ENCODE measurements at regions not wholly inside any gene's neighbourhood (a gene's known extent, or its start where the extent isn't known, plus 50 kb on each side); places are given as distances from the start of the nearest gene placed in this dataset.

- Histone ChIP-seq H3K9me3 (replicated peaks in 1 of 2; ENCODE audit: control insufficient read depth in 1 of 2, insufficient read depth in 1 of 2, low read length in 2 of 2) (no peaks in the 10 kb centered on the region), H3K9ac (ENCODE audit: insufficient read depth, low read length, poor library complexity, severe bottlenecking) (no peak overlapping the region), H3K4me3 (replicated peaks in 1 of 3; ENCODE audit: low read depth in 2 of 3, low read length in 3 of 3) (no peak overlapping the region), H2AFZ (ENCODE audit: insufficient read depth, low read depth, low read length, poor library complexity, severe bottlenecking) (no peak overlapping the region), H4K20me1 (ENCODE audit: insufficient read depth, low read length) (no peaks in the 10 kb centered on the region), H3K79me2 (ENCODE audit: insufficient read depth, low read length) (no peaks in the 10 kb centered on the region), H3K4me1 (ENCODE audit: control insufficient read depth in 1 of 2, insufficient read depth in 2 of 2, low read length in 2 of 2) (no peaks in the 10 kb centered on the region), H3K27me3 (ENCODE audit: control insufficient read depth in 2 of 2, insufficient read depth in 2 of 2, low read length in 2 of 2) (no peaks in the 10 kb centered on the region), H3K4me2 (replicated peaks; ENCODE audit: extremely low read depth, low read length, poor library complexity, severe bottlenecking) (no peak overlapping the region), H3K36me3 (replicated peaks in 1 of 2; ENCODE audit: control insufficient read depth in 1 of 2, insufficient read depth in 2 of 2, low read length in 2 of 2) (no peaks in the 10 kb centered on the region), H3K27ac (ENCODE audit: low read depth in 1 of 2, low read length in 2 of 2) (no peak overlapping the region)
- Mint-ChIP-seq H3K9me3 (peaks cover 0 to 3% (median 0%) of the 10 kb centered on the region in 7 donors), H3K4me1 (no peaks in the 10 kb centered on the region), H3K4me3 (no peak overlapping the region), H3K27me3 (ENCODE audit: low read depth in 3 of 3) (peaks cover 0 to 4% (median 0%) of the 10 kb centered on the region in 3 donors), H3K36me3 (no peaks in the 10 kb centered on the region), H3K27ac (no peak overlapping the region)
- no peak for DNase-seq
- intact Hi-C loops (cut with micrococcal nuclease), result no loop called here
- 95% methylated on average over 2 of the region's 2 CpGs for WGBS (ENCODE audit: insufficient coverage)
- no peak for TF ChIP-seq CTCF (IDR thresholded peaks at IDR 0.05)
Measured at GRCh38 chr6:18985996-18986395, 598.8 kb downstream of the RNF144B start.

GRCh38 chr6:18988636-18989035 is 601.5 kb downstream of the RNF144B start:
- TF ChIP-seq CTCF (IDR thresholded peaks at IDR 0.05), result no peak

More at GRCh38 chr6:18988636-18989035, 601.5 kb downstream of the RNF144B start:
- H3K36me3 Mint-ChIP-seq, result no peaks in the 10 kb centered on the region
- WGBS (ENCODE audit: insufficient coverage), result 100% methylated on average over 2 of the region's 3 CpGs
- H3K27ac Mint-ChIP-seq, result no peak overlapping the region
- H3K4me3 Mint-ChIP-seq, result no peak overlapping the region
- Histone ChIP-seq H3K9me3 (replicated peaks in 1 of 2; ENCODE audit: control insufficient read depth in 1 of 2, insufficient read depth in 1 of 2, low read length in 2 of 2) (no peaks in the 10 kb centered on the region), H3K4me1 (ENCODE audit: control insufficient read depth in 1 of 2, insufficient read depth in 2 of 2, low read length in 2 of 2) (no peaks in the 10 kb centered on the region), H3K9ac (ENCODE audit: insufficient read depth, low read length, poor library complexity, severe bottlenecking) (no peak overlapping the region), H3K27ac (ENCODE audit: low read depth in 1 of 2, low read length in 2 of 2) (no peak overlapping the region), H3K4me3 (replicated peaks in 1 of 3; ENCODE audit: low read depth in 2 of 3, low read length in 3 of 3) (no peak overlapping the region), H3K4me2 (replicated peaks; ENCODE audit: extremely low read depth, low read length, poor library complexity, severe bottlenecking) (no peak overlapping the region), H4K20me1 (ENCODE audit: insufficient read depth, low read length) (no peaks in the 10 kb centered on the region), H3K36me3 (replicated peaks in 1 of 2; ENCODE audit: control insufficient read depth in 1 of 2, insufficient read depth in 2 of 2, low read length in 2 of 2) (no peaks in the 10 kb centered on the region), H3K79me2 (ENCODE audit: insufficient read depth, low read length) (no peaks in the 10 kb centered on the region), H2AFZ (ENCODE audit: insufficient read depth, low read depth, low read length, poor library complexity, severe bottlenecking) (no peak overlapping the region), H3K27me3 (ENCODE audit: control insufficient read depth in 2 of 2, insufficient read depth in 2 of 2, low read length in 2 of 2) (no peaks in the 10 kb centered on the region)
- no peaks in the 10 kb centered on the region for H3K4me1 Mint-ChIP-seq
- intact Hi-C loops (cut with micrococcal nuclease), result no loop called here
- H3K9me3 Mint-ChIP-seq, result peaks cover 0 to 3% (median 0%) of the 10 kb centered on the region in 7 donors
- DNase-seq, result no peak
- peaks cover 0 to 4% (median 0%) of the 10 kb centered on the region in 3 donors for H3K27me3 Mint-ChIP-seq (ENCODE audit: low read depth in 3 of 3)

Data from CD14-positive monocyte (primary cell).